WTC11 (cell line): ENCODE measurements at regions not wholly inside any gene's neighbourhood (a gene's known extent, or its start where the extent isn't known, plus 50 kb on each side); places are given as distances from the start of the nearest gene placed in this dataset.

Experiments
- ATAC-seq: fragments of 200-7000 bp; cut with Tn5 transposase; 2 replicates; pipeline ENCODE4 v1.10.0; 2021; ENCODE audit warnings: mild to moderate bottlenecking, moderate library complexity
- CTCF ChIA-PET: fragments of 300-600 bp; sonication (Branson Sonifier 250); formaldehyde crosslinking; loops from one replicate; lab custom pipeline; 2021; ENCODE audit warnings: antibody characterized with exemption; lab: Charles Lee
- POLR2A ChIA-PET: fragments of 350-600 bp; sonication (Branson Sonifier 250); formaldehyde crosslinking; loops from one replicate; lab custom pipeline; 2021; ENCODE audit warnings: antibody characterized with exemption; lab: Charles Lee
- DNase-seq: peaks from one replicate; pipeline ENCODE4 v3.0.0; 2021; ENCODE audit warnings: low spot score
- H3K27ac Mint-ChIP-seq: 2 replicates; pipeline ENCODE4 v1.8.0; 2021; ENCODE audit warnings: mixed read lengths
- H3K27me3 Mint-ChIP-seq: 2 replicates; pipeline ENCODE4 v1.8.0; 2021; ENCODE audit warnings: low read depth, mild to moderate bottlenecking, moderate library complexity, mixed read lengths
- H3K36me3 Mint-ChIP-seq: 2 replicates; pipeline ENCODE4 v1.8.0; 2021; ENCODE audit warnings: mixed read lengths
- H3K4me1 Mint-ChIP-seq: 2 replicates; pipeline ENCODE4 v1.8.0; 2022; ENCODE audit warnings: mixed read lengths
- H3K4me3 Mint-ChIP-seq: 2 replicates; pipeline ENCODE4 v1.8.0; 2021; ENCODE audit warnings: mild to moderate bottlenecking, moderate library complexity, mixed read lengths
- H3K9me3 Mint-ChIP-seq: 2 replicates; pipeline ENCODE4 v1.8.0; 2021; ENCODE audit warnings: mixed read lengths
- ATF1 ChIP-seq: sonication (generic); formaldehyde crosslinking; IDR thresholded peaks from 2 replicates; pipeline ENCODE4 v1.8.1; 2023; ENCODE audit warnings: mild to moderate bottlenecking, moderate library complexity, missing genetic modification reagents
- CREB1 ChIP-seq: sonication (generic); formaldehyde crosslinking; IDR thresholded peaks from 2 replicates; pipeline ENCODE4 v1.8.0; 2023; ENCODE audit warnings: mild to moderate bottlenecking, missing genetic modification reagents
- ERG ChIP-seq: fragments of 250-450 bp; sonication (Bioruptor Pico); IDR thresholded peaks from 2 replicates; pipeline ENCODE4 v1.8.0; 2021; ENCODE audit warnings: mild to moderate bottlenecking
- ETV6 ChIP-seq: sonication (generic); formaldehyde crosslinking; IDR thresholded peaks from 2 replicates; pipeline ENCODE4 v1.8.1; 2022; ENCODE audit warnings: mild to moderate bottlenecking, missing genetic modification reagents
- GABPB1 ChIP-seq: sonication (generic); formaldehyde crosslinking; IDR thresholded peaks from 2 replicates; pipeline ENCODE4 v1.8.1; 2023; ENCODE audit warnings: mild to moderate bottlenecking, missing genetic modification reagents
- JUN ChIP-seq: sonication (generic); formaldehyde crosslinking; IDR thresholded peaks from 2 replicates; pipeline ENCODE4 v1.8.0; 2023; ENCODE audit warnings: mild to moderate bottlenecking, missing genetic modification reagents
- NR1H2 ChIP-seq: sonication (generic); formaldehyde crosslinking; IDR thresholded peaks from 2 replicates; pipeline ENCODE4 v1.9.0; 2021; ENCODE audit warnings: mild to moderate bottlenecking, moderate library complexity, missing genetic modification reagents
- PRRX2 ChIP-seq: fragments of 250-450 bp; sonication (Bioruptor Pico); IDR thresholded peaks from 2 replicates; pipeline ENCODE4 v1.8.0; 2021; ENCODE audit warnings: mild to moderate bottlenecking
- TEAD1 ChIP-seq: sonication (generic); formaldehyde crosslinking; IDR thresholded peaks from 2 replicates; pipeline ENCODE4 v1.8.0; 2022; ENCODE audit warnings: mild to moderate bottlenecking, missing genetic modification reagents
- TEAD4 ChIP-seq: sonication (generic); formaldehyde crosslinking; IDR thresholded peaks from 2 replicates; pipeline ENCODE4 v1.8.0; 2022; ENCODE audit warnings: mild to moderate bottlenecking, missing genetic modification reagents
- ZBTB21 ChIP-seq: sonication (generic); formaldehyde crosslinking; IDR thresholded peaks from 2 replicates; pipeline ENCODE4 v1.8.1; 2023; ENCODE audit warnings: mild to moderate bottlenecking, missing genetic modification reagents, borderline replicate concordance
- ZNF121 ChIP-seq: sonication (generic); formaldehyde crosslinking; IDR thresholded peaks from 2 replicates; pipeline ENCODE4 v1.8.0; 2023; ENCODE audit warnings: missing genetic modification reagents
- ZNF263 ChIP-seq: sonication (generic); formaldehyde crosslinking; IDR thresholded peaks from 2 replicates; pipeline ENCODE4 v1.8.1; 2022; ENCODE audit warnings: low read depth, mild to moderate bottlenecking, moderate library complexity, missing genetic modification reagents
- ZNF423 ChIP-seq: fragments of 250-450 bp; sonication (Bioruptor Pico); IDR thresholded peaks from 2 replicates; pipeline ENCODE4 v2.1.2; 2022; ENCODE audit warnings: mild to moderate bottlenecking, moderate library complexity
- TF ChIP-seq, protein P1 (sequence below): fragments of 250-450 bp; sonication (Bioruptor Pico); conservative IDR thresholded peaks from 2 replicates; pipeline ENCODE4 v1.9.0; 2021; ENCODE audit warnings: mild to moderate bottlenecking
- TF ChIP-seq, protein P2 (sequence below): sonication (generic); formaldehyde crosslinking; conservative IDR thresholded peaks from 2 replicates; pipeline ENCODE4 v1.8.1; 2023; ENCODE audit warnings: mild to moderate bottlenecking, low read depth, missing genetic modification reagents, moderate library complexity
- TF ChIP-seq, protein P3 (sequence below): sonication (generic); formaldehyde crosslinking; IDR thresholded peaks from 2 replicates; pipeline ENCODE4 v1.8.1; 2022; ENCODE audit warnings: missing genetic modification reagents, borderline replicate concordance

- H3K27me3 Mint-ChIP-seq = peaks cover 4% of the 10 kb centered on the region
- TF ChIP-seq ERG = no peak
- TF ChIP-seq ZNF121 (CRISPR knock-in tag) = no peak
- TF ChIP-seq NR1H2 (CRISPR knock-in tag) = no peak
- TF ChIP-seq PRRX2 (CRISPR knock-in tag) = no peak
- TF ChIP-seq, protein P1, sequence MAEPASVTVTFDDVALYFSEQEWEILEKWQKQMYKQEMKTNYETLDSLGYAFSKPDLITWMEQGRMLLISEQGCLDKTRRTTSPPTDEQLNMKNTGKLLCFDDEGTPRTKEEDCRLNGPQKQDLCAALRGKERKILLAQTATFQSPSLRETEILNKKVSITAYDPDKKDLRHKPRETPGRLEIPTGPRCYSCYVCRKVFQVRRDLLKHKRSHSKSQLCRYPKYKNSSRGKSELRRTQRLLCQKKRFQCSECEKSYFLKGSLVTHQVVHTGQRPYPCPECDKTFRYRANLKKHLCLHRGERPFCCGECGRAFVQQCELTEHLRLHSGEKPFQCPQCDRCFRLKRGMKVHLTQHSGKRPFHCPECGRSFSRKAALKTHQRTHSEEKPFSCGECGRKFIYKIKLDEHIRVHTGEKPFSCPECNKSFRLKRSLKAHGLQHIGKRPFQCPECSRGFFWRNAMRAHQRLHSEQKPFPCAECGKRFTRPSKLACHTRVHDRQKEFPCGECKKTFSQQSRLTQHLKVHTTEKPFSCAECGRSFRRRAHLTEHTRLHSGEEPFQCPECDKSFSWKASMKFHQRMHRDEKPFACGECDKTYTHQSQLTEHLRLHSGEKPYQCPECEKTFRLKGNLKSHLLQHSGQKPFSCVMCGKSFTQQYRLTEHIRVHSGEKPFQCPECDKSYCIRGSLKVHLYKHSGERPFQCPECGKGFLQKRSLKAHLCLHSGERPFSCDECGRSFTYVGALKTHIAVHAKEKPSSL (CRISPR knock-in tag) = no peak
- ATAC-seq (no peak), DNase-seq (no peak)
- no peak overlapping the region for H3K4me3 Mint-ChIP-seq
- H3K27ac Mint-ChIP-seq = no peak overlapping the region
- H3K4me1 Mint-ChIP-seq = peaks cover 20% of the 10 kb centered on the region
- POLR2A ChIA-PET = no interaction called here
- H3K9me3 Mint-ChIP-seq = no peaks in the 10 kb centered on the region
- H3K36me3 Mint-ChIP-seq = no peaks in the 10 kb centered on the region
- CTCF ChIA-PET = no interaction called here
These were observed 132.9 kb upstream of the ERRFI1 start for GRCh38 chr1:8158995-8159394.

GRCh38 chr1:8157765-8158164, 131.7 kb upstream of the ERRFI1 start:
- ATAC-seq = no peak
- H3K36me3 Mint-ChIP-seq = peaks cover 4% of the 10 kb centered on the region
- no peak overlapping the region for H3K27ac Mint-ChIP-seq
- TF ChIP-seq ETV6 (CRISPR knock-in tag) = no peak
- TF ChIP-seq ATF1 = no peak
- no peak for TF ChIP-seq ZBTB21 (CRISPR knock-in tag)
- TF ChIP-seq, protein P2, sequence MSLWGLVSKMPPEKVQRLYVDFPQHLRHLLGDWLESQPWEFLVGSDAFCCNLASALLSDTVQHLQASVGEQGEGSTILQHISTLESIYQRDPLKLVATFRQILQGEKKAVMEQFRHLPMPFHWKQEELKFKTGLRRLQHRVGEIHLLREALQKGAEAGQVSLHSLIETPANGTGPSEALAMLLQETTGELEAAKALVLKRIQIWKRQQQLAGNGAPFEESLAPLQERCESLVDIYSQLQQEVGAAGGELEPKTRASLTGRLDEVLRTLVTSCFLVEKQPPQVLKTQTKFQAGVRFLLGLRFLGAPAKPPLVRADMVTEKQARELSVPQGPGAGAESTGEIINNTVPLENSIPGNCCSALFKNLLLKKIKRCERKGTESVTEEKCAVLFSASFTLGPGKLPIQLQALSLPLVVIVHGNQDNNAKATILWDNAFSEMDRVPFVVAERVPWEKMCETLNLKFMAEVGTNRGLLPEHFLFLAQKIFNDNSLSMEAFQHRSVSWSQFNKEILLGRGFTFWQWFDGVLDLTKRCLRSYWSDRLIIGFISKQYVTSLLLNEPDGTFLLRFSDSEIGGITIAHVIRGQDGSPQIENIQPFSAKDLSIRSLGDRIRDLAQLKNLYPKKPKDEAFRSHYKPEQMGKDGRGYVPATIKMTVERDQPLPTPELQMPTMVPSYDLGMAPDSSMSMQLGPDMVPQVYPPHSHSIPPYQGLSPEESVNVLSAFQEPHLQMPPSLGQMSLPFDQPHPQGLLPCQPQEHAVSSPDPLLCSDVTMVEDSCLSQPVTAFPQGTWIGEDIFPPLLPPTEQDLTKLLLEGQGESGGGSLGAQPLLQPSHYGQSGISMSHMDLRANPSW (CRISPR knock-in tag) = no peak
- TF ChIP-seq, protein P3, sequence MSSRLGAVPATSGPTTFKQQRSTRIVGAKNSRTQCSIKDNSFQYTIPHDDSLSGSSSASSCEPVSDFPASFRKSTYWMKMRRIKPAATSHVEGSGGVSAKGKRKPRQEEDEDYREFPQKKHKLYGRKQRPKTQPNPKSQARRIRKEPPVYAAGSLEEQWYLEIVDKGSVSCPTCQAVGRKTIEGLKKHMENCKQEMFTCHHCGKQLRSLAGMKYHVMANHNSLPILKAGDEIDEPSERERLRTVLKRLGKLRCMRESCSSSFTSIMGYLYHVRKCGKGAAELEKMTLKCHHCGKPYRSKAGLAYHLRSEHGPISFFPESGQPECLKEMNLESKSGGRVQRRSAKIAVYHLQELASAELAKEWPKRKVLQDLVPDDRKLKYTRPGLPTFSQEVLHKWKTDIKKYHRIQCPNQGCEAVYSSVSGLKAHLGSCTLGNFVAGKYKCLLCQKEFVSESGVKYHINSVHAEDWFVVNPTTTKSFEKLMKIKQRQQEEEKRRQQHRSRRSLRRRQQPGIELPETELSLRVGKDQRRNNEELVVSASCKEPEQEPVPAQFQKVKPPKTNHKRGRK (CRISPR knock-in tag) = 0 out of 2 replicates have a peak, but pooled peaks have one; percentile 53
- no peak for TF ChIP-seq CREB1
- H3K9me3 Mint-ChIP-seq = peaks cover 10% of the 10 kb centered on the region
- H3K27me3 Mint-ChIP-seq = peaks cover 4% of the 10 kb centered on the region
- ChIA-PET CTCF (no interaction called here), POLR2A (no interaction called here)
- no peak for DNase-seq
- H3K4me3 Mint-ChIP-seq = no peak overlapping the region
- H3K4me1 Mint-ChIP-seq = peaks cover 18% of the 10 kb centered on the region

GRCh38 chr1:8155528-8156186, 129.5 kb upstream of the ERRFI1 start:
- TF ChIP-seq GABPB1 = peak; percentile 53; the same call in 1 of the 2 replicates
- no peak for TF ChIP-seq ZNF423 (CRISPR knock-in tag)
- TF ChIP-seq PRRX2 (CRISPR knock-in tag) = 0 out of 2 replicates have a peak, but pooled peaks have one; percentile 28
- peak; percentile 97 for TF ChIP-seq ZNF263 (CRISPR knock-in tag)
- no peak for TF ChIP-seq JUN (CRISPR knock-in tag)
- peak; percentile 58; the same call in 1 of the 2 replicates for TF ChIP-seq TEAD4 (CRISPR knock-in tag)
- TF ChIP-seq ZNF121 (CRISPR knock-in tag) = peak; percentile 62; the same call in 1 of the 2 replicates
- peak; percentile 63; the same call in 1 of the 2 replicates for TF ChIP-seq TEAD1 (CRISPR knock-in tag)
- TF ChIP-seq, all 79 proteins: peak for 6
- CTCF ChIA-PET = interaction anchor here (0.6 to 2.4 kb wide), 5 partner anchors 11 to 159 kb away, joined by 3 to 9 read pairs (median 5); no protein-coding TSS in a partner anchor
- Mint-ChIP-seq H3K4me1 (peaks cover 18% of the 10 kb centered on the region), H3K9me3 (peaks cover 15% of the 10 kb centered on the region), H3K4me3 (no peak overlapping the region), H3K27me3 (peaks cover 9% of the 10 kb centered on the region), H3K27ac (0 out of 2 replicates have a peak overlapping the region, but pooled peaks have one; percentile 23), H3K36me3 (peaks cover 4% of the 10 kb centered on the region)
- peak; percentile 32 for DNase-seq
- peak; percentile 81 for ATAC-seq
- POLR2A ChIA-PET = no interaction called here
